GM18507 (cell line): ENCODE measurements at regions not wholly inside any gene's neighbourhood (a gene's known extent, or its start where the extent isn't known, plus 50 kb on each side); places are given as distances from the start of the nearest gene placed in this dataset.
"Not testable (repeated sequence)": the region's sequence is repeated elsewhere in the genome, so short reads cannot be mapped to it uniquely, and the experiment has no call there.

ENCODE experiments used
- DNase-seq: peaks from one replicate; pipeline ENCODE4 v3.0.0; 2011; ENCODE audit warnings: low read depth; ENCODE audit not compliant: insufficient read length; ENCODE audit errors: extremely low spot score
- FAIRE-seq: peaks from 2 replicates; lab custom pipeline; 2011; peaks lifted over from hg19 to GRCh38; lab: Jason Lieb, UNC

DNA sequence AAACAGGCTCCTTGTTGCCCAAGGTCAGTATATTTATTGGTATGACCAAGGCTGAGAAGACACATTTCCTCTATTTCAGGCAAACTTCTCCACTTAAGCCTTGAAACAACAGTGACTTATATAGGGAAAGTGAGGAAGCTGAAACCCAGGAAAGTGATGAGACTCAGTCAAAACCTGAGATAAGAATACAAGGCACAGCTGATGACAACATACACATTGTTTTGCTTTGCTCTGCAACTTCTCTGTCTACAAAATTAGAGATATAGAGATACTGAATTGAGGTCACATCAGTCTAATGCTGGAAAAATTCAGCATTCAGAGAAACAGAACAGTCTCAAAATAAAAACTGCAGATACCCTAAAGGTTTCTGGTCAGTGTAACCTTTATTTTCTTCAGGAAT lies 586.1 kb downstream of the DNAH5 start:
- DNase-seq, result no peak
- FAIRE-seq, result no peak

DNA sequence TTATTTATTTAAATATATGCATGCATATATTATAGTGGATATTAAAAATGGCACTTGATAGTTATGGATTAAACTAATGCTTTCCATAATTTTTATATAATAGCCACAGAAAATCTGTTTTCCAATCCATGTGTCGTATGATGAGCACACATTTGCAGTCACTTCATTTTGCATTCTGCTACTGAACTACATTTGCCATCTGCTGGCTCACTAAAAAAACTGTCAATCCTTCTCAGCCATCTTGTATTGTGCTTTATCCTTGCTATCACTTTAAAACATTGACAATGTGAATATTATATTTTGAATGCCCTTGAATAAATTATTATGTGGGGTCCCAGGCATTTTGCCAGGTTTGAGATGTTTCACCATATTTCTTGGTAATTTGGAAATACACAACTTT lies 586.6 kb downstream of the DNAH5 start:
- no peak for FAIRE-seq

DNA sequence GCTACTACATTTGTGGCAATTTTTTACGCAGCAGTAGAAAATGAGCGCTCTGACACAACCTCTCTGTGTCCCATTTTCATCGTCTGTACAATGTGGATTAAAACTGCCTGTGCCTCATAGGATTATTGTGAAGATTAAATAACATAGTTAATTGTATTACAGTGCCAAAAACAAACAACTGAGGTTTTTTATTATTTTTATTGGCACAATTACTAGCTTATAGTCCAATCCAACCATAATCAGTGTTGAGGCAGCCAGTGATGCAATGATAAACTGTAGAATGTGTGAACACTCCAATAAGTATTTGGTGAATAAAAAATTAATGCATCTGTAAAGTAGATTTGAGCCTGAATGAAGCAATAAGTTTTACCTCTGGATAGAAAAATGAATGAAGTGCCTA lies 588.3 kb downstream of the DNAH5 start:
- FAIRE-seq (no peak), DNase-seq (no peak)

More for the DNA sequence above, 586.6 kb downstream of the DNAH5 start:
- no peak for DNase-seq

DNA sequence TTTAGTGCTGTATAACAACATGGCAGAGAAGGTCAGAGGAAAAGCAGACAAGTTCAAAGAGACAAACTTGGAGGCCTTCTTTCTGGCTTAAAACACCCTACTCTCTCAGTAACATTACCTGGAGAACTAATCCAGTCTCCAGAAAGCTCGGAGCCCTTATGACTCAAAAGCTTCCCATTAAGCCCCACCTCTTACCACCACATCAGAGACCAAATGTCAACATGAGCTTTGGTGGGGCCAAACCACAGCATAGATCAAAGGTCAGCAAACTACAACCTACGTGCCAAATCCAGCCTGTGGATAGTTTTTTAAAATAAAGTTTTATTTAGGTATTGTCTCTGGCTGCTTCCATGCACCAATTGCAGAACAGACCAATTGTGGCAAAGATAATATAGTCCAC lies 589.9 kb downstream of the DNAH5 start:
- no peak for FAIRE-seq
- no peak for DNase-seq

DNA sequence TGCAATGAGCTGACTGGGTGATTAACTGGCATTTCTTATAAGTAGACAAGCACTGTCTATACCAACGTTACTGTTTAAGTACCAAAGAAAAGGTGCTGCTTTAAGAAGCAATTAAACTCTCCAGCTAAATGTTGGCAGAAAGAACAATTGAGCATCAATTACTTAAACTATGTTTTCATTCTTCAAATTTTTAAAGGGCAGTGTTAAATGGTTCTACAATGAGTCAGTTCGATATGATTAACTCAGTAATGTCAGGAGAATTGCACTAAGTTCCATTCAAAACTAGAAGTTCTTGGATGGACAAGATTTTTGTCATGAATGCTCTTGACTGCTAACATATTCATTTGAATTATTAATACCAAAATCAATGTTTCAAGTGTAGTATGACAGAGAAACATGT lies 593.7 kb downstream of the DNAH5 start:
- DNase-seq (no peak), FAIRE-seq (no peak)

DNA sequence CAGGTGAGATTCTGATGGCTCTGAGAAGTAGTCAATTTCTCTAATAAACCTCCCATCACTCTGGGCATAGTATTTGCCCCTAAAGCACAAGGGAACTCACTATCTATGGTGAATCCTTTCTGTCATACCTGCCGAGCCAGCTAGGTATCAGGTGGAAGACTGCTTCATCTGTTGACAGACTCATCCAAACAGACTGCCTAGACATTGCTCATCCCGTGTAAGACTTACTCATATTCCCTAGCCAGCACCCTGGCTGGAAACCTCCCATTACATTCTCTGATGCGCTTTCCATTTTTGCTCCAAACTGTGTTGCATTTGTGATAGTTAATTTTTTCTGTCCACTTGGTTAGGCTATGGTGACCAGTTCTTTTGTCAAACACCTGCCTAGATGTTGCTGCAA lies 595.9 kb downstream of the DNAH5 start:
- DNase-seq (no peak), FAIRE-seq (no peak)

DNA sequence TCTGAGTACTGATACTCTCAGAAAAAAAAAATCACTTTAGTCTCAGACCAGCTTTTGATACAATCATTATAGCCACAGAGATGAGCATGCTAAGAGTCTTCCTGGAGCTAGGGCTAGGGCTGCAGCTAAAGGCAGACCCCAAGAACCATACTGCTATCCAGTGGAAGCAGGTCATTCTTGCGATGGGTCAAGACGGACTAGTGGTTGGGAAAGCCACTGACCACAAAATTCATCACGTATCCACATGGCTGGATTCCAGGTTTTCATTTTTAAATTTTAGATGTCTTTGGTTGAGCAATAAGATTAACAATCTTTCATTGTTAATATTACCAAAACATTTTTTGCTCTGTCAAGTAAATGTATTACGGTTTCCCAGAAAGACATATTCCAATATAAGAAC lies 598.1 kb downstream of the DNAH5 start:
- no peak for DNase-seq
- no peak for FAIRE-seq

DNA sequence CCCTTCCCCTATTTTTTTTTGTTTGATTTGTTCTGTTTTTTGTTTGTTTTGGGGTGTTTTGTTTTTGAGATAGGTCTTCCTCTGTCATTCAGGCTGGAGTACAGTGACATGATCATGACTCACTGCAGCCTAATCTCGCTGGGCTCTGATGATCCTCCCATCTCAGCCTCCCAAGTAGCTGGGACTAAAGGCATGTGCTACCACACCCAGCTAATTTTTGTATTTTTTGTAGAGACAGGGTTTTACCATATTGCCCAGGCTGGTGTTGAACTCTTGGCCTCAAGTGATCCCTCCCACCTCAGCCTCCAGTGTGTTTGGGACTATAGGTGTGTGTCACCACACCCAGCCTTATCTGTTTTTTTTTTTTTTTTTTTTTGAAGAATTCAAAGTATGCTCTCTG lies 605.4 kb downstream of the DNAH5 start:
- no peak for FAIRE-seq
- DNase-seq, result no peak

DNA sequence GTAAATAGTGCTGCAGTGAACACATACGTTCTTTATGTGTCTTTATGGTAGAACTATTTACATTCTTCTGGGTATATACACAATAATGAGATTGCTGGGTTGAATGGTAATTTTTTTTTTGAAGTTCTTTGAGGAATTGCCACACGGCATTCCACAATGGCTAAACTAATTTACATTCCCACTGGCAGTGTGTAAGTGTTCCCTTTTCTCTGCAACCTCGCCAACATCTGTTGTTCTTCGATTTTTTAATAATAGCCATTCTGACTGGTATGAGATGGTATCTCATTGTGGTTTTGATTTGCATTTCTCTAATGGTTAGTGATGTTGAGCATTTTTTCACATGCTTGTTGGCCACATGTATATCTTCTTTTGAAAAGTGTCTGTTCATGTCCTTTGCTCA lies 609.5 kb downstream of the DNAH5 start:
- not testable (repeated sequence) for FAIRE-seq, DNase-seq

DNA sequence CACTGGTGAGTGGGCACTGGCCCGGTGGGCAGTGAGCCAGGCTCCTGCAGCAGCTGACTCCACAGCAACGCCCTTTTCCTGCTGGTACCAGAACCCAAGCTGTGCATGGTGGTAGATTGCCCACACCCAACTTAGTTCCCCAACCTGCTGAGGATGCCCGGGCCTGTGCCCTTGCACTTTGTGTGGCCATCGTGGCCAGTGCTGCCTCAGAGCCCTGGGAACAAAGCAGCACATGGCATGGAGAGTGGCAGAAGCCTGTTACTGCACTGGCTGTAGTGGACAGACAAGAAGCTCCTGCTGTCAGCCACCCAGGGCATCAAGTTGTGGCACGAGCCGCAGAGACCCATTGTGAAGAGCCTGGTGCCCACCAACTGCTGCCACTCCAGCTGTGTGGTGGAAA lies 612.9 kb downstream of the DNAH5 start:
- no peak for DNase-seq
- FAIRE-seq, result no peak

DNA sequence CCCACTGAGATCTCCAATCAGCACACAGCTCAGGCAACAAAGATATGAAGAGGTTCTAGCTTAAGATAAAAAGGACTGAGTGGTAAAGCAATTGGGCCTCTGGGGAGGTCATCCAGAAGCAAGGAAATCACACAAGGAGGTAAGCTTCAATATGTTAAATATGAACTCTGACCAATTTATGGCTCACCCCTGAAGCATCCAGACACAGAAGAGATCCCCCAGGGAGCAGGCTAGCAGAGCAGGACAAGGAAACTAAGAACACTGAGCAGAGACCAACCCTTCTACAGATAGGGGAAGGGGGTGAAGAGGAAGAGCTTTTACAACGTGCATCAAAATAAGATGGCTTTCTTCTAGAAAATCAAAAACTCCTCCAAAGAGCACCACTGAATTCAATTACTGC lies 616.2 kb downstream of the DNAH5 start:
- no peak for DNase-seq
- no peak for FAIRE-seq

DNA sequence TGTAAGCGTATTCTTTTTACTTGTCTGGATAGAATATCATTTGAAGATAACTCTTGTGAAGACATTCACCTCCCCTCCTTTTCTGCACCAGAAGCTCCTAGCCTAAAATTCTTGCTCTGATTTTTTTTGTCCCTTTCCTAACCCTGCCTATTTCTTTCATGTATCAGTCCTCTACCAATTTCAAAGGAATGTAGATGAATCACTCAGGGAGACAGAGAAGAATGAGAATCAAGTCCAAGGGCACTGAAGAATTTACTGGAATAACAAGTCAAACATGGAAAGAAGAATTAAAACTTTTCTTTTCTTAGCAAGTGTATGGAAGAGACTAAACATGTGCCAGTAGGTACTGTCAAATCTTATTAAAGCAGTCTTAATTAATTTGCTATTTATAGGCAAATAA lies 618.7 kb downstream of the DNAH5 start:
- FAIRE-seq (no peak), DNase-seq (no peak)

DNA sequence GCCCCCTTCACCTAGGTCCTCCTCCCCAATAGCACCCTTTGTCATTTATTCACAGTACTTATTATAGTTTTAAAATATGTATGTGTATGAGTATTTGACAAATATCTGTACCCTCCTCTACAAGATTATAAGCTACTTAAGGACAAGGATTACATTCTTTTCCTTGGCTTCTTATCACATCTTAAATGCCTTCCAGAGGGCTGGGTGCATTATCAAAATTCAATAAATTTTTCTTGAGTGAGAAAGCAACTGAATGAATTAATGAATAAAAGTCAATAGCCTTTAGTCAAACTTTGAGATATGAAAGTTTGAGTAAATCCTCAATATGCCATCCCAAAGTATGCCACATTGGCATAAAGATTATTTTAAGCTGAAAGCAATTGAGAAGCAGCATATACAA lies 621.7 kb downstream of the DNAH5 start:
- FAIRE-seq, result no peak

DNA sequence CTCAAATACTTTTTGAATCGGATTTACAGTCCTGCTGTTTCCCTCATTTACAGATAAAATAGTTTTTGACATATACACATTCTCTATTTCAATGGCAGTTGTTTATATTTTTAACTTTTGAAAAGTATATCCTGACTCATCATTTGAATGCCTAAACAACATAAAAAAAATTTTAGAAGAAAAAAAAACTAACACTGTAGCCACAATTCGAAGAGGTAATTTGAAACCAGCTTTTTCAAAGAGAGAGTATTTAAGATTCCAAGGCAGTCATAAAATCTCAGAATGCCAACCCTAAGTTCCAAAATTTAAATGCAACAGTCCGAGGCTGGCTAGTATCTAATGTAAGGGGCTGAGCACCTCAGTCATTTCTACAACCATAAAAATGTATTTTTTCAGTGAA lies 626.8 kb downstream of the DNAH5 start:
- DNase-seq, result no peak
- FAIRE-seq, result no peak

More for the DNA sequence above, 621.7 kb downstream of the DNAH5 start:
- no peak for DNase-seq

DNA sequence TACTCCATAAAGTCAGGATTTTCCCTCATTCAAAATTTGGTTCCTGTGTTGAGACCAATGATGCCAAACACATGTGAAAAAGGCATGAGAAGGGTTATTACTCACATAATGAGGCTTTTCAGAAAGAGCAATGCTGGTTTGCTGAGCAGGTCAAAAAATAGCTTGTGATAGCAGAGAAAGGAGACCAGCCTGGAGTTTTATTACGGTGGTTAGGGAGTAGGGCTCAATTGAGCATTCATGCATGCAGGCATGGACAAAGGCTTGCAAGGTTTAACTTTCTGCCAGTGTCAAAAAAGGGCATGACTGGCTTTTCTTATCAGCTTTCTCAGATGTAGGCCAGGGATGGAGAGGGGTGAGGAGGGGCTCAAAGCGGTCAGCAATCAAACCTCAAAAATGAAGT lies 628.3 kb downstream of the DNAH5 start:
- DNase-seq, result no peak
- no peak for FAIRE-seq

DNA sequence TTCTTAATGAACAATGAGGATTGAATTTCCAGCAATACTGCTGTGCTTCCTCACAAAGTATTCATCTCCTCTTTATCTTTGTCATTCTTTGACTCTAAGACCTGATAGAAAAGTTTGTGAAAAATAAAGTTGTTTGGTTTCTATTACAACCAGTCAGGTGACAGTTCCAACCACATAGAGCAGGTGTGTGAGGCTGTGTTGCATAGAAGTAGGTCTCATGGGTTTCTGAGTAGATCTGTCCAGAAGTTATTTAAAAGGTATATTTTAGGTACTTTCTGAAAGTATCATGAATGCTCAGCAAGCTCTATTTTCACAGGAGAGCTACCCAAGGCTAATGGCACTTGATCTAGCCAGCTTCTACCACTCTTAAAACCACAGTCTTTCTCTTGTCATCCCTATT lies 637.0 kb downstream of the DNAH5 start:
- no peak for DNase-seq
- FAIRE-seq, result no peak

DNA sequence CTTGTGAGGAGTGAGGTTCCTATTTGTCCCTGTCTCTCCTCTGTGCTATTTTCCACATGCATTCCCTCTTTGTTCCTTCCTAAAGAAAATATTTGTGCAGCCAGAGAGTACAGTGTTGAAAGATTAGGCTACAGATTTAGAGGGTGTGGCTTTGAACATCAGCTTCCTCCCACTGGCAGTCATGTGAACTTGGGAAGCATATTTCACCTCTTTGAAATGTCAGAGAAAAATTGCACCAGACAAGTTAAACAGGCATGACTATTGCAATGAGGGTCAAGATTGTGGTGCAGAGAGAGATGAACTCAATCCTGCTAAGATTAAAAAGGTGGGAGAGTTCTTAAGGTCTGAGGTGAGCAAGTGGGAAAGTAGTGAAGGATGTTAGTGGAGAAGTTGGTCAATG lies 641.0 kb downstream of the DNAH5 start:
- FAIRE-seq (no peak), DNase-seq (no peak)

DNA sequence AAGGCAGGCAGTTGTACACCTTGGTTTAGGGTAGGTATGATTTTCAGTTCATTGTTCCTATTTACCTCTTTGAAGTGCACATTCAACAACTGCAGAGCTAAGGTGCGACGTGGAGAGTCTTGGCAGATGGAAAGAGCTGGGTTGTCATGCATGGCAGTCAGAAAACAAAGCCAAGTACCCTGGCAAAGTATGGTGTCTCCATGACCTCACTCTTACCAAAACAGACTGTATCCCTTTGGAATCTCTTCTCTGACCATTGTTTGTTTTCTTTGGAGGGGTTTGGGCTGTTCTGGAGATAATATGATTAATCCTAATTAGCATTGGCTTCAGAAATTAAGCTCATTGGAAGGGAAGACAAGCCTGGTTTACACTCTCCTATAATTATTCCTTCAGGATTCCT lies 665.7 kb downstream of the DNAH5 start:
- FAIRE-seq (no peak), DNase-seq (no peak)

DNA sequence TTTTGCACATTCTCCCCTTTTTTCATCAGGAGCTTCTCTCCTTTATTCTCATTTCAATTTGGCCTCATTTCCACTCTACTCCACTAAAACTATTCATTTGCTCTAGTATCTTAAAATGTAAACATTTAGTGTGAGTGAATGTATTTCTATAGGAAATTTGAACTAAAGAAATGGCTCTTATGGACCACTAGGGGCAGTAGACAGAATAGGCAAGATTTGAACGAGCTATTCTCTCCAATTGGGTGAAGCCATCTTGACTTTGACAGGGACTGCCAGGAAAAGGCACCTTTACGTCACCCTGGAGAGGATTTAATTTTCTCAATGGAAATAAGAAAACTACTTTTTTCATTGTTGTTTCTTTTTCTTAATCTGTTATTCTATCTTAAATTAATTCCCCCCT lies 666.3 kb downstream of the DNAH5 start:
- FAIRE-seq (no peak), DNase-seq (no peak)

DNA sequence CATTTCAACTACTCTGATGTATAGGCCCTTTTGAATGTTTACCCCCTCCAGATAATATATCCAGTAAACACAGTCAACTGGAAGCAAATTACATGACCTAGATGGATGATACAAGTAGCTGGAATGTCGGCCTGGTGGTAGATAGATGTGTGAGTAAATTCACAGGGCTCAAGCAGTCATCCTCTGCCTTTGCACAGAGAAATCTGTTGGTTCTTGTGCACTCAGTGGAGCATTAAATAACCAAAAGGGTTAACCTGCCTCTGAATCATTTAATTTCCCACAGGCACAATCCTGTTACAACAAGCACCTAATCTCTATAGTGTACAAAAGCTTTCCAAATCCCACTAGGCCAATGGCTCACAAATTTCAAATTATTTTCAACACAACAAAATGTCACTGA lies 668.3 kb downstream of the DNAH5 start:
- no peak for FAIRE-seq
- DNase-seq, result no peak

DNA sequence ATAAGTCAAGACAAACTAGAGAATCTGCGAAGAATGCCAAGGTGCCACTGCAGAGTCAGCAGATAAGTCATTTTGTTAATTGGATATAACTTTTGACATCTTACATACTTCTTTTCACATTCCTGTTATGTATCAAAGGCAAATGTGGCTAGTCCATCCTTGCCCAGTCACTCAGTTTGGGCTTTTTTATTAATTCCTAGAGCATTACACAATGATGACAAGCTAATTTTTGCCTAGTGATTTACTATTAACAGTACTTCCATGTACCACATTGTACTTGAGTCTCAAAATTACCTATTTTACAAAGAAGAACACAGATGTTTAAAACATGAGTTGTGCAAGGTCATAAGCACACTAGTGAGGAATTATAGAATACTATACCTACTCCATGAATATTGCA lies 680.8 kb downstream of the DNAH5 start:
- DNase-seq, result no peak
- no peak for FAIRE-seq

DNA sequence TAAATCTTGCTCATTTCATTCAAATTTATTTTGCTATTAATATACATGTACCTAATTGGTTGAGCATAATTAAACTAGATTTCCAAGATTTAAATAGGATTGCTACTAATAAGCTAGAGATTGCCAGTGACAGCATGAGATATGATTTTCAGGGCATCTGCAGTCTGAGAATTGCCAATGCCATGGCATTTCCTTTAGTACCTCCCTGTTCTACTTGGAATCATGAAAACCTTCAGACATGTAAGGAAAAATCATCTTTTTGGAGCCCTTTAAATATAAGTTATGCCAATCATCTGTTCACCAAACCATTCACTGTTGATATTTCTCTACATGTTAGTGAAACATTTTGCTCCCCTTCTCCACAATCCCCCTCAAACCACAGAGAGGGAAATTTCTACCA lies 691.4 kb downstream of the DNAH5 start:
- DNase-seq, result no peak

DNA sequence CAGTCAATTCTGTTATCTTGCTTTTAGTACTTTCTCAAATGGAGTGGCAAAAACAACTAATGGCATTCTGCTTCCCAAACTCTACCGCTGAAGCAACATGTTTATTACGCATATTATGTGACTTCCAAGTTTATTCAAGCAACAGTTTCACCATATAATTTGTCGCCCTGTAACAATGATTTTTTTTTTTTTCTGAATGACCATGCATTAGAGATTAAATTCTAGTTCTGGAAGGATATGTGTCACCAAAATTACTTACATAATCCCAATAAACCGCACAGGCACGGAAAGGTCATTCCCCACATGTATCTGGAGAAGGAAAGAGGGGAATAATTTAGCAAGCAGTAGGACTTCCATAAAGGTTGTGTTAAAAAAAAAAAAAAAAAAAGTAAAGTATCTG lies 691.8 kb downstream of the DNAH5 start:
- no peak for DNase-seq
- FAIRE-seq, result no peak

More for the DNA sequence above, 691.4 kb downstream of the DNAH5 start:
- FAIRE-seq, result no peak
